Kasumi-1 (cell line): ENCODE measurements at regions not wholly inside any gene's neighbourhood (a gene's known extent, or its start where the extent isn't known, plus 50 kb on each side); places are given as distances from the start of the nearest gene placed in this dataset.

Experiments
- DNase-seq, 2 experiments: peaks; one replicate each; lab custom pipeline; 2025; lab: John Stamatoyannopoulos, UW

DNA sequence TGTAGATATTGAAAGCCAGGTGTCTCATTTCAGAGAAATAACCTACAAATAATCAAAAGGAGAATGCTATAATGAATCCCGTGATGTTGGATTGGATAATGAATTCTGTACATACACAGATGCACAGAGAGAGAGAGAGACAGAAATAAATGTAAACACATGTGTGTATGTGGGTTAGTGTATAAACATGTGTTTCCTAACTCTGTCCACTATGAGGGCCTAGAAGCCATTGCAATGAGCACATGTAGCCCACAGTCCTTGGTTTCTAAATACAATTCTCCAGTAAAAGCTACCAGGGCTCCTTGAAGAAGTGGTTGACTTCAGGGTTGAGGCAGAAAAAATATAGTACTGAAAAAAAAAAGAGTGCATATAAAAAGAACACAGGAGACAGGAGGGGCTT, 109.5 kb downstream of the INHBB start:
- no peak for DNase-seq

DNA sequence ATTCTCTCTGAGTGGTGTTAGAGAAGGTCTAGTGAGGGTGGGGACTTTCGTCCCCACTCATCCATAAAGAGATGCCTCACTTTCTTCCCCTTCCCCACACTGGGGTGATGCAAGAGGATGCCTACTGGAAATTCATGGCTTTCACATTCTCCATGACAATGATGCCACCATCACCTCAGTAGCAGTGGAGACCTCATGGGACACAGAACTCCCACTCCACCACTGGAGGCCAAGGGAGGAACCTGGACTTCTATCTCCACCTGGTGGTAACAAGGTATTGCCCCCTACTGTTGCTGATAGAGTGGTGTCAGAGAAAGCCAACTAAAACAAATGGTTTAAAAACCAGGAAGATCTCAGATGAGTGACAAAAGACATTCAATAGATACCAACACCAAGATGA, 110.9 kb downstream of the INHBB start:
- DNase-seq: no peak

DNA sequence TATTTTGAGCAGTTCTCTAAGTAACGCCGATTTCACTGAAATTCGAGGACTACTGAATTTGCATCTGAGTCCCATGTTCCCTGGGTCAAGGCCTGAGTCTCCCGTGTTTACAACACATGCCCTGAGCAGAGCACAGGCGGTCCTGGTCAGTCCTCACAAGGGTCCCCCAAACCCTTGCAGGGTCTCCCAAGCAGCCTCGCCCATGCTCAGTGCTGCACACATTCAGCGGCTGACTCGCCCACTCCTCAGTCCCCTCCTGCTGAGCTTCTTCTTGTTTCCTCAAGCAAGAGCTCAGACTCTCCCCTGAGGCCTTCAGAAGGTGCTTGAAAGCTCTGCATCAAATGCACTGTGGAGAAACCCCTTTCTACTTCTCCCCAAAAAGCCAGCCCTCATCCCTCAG, 114.6 kb downstream of the INHBB start:
- no peak for DNase-seq

DNA sequence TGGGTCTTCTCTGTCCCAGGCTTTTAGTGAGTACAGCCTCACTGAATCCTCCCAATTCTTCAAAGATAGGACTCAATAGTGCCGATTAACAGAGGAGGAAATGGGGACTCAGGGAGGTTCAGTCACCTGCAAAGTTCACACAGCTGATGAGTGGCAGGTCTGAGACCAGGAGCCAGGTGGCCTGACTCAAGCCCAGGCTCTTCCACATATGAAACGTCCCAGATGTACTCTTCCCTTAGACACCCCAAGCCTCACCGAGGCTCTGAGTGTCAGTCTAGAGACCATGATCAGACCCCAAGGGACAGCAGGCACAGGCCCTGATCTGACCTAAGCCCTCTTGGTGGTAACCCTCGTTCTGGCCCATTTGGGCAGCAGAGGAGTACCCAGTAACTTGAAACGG, 115.2 kb downstream of the INHBB start:
- no peak for DNase-seq

DNA sequence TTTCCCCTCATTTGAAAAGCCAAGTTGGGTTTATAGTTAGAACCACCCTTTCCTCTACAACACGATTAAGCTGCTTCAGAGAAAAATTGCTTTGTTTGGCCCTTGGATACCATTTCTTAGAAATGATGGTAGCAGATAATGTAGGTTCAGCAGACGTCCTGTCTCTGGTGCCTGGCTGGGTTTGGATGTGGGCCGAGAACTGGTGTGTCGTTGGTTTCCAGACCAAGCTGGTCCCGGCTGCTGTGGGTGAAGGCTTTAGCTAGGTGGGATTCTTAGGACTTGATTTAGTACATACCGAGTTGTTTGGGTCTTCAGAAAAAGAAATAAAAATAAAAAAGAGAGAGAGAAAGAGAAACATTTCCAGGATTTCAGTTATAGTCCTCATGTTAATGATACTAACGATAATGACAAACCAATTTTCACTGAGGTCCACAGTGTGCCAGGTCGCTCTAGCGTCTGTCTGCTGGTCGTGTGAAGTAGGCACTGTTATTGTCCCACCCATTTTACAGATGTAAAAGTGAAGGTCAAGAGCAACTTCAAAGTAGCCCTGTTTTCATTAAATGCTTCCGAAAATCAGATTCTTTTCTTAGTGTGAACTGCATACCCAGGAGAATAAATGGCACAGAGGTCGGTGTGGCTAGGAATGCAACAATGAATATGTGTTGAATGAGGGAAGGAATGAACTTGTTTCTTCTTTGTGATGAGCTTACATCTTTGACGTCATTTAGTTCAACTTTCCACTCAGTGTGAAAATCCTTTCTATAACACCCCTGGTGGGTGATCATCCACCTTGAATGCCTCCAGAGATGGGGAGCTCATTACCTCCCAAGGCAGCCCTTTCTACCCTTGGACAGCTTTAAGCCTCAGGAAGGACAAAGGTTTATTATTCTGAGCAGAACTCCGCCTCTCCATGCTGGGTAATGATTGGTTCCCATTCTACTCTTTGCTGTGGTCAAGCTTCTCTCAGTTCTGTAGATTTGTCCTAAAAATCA, 115.9 kb downstream of the INHBB start:
- no peak for DNase-seq

DNA sequence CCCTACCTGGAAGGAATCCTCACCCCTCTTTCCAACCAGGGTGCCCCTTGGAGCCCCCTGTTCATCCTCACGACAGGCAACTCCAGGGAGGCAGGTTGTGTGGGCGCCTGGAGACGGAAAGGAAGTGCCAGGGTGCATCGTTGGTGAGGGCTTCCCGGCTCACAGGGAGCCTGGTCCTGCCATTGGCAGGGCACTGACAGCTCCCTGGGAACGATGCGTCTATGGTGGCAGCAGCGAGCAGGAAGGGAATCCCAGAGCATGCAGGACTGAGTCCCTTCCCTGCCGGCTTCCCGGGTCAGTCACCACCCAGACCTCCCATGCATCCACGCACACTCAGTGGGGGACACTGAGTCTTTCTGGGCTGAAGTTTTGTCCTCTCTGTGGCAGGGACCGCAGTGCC, 117.6 kb downstream of the INHBB start:
- no peak for DNase-seq

DNA sequence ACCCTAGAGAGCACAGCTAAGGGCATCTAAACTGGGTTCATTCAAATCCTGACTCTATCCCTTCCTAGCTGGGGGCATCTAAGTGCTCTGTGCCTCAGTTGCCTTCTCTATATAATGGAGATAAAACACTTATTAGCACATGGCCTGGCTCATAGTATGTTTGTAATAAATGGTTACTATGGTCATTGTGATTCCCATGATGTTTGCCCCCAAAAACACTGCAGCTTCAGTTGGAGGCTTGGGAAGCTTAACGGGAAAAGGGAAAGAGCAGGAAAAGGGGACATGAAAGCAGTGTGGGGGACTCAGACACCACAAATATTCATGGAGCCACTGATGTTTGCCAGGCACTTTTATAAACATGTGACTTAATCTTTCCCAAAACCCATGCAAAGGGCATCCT, 118.1 kb downstream of the INHBB start:
- no peak for DNase-seq

DNA sequence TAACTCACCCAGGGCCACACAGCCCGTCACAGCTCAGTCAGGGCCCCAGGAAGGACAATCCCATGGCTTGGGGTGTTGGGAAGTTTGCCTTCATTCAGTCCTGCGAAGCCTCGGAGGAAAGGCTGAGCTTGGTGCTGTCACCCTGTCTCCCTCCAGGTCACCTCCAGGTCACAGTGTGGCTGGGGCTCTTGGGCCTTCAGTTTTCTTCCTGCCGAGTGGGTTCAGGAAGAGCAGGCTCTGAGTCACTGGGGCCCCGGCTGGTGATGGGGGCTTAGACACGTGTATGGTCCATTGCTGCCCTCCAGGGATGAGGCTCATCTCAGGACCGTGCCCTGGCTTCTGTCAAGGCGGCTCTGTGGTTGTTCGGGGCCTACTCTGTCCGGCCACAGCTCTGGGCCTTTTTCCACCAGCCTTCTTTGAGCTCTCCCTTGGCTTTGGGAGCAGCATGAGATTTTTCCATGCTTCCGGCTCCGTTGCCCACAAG, 118.6 kb downstream of the INHBB start:
- DNase-seq: no peak

DNA sequence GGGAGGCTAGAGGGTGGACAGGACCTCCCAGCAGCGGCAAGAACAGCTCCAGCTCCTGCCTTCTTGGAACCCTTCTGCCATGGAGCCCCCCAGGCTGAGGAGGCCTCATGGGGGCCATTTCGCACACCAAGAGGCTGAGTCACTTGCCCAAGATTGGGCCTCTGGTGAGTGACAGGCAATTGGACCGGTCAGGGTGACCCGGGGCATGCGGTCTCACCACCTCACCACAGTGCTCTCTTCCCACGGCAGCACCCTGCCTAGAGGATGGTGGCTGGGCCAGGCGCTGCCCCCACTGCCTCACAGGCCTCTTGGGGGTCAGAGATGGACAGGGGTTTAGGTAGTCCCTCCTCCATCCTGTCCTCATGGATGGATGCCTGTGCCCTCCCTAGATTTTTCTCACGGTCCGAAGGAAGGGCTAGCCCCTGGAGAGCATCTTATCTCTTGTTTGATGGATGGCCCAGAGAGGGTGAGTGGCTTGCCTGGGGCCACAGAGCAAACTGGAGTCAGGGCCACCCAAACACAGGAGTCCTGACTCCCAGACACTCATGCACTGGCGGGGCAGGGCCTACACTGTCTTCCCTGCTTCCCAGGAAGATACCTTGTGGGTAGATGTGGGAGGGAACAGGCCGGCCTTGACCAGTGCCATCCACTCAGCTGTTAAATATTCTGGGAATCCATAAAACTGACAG, 119.2 kb downstream of the INHBB start:
- no peak for DNase-seq

DNA sequence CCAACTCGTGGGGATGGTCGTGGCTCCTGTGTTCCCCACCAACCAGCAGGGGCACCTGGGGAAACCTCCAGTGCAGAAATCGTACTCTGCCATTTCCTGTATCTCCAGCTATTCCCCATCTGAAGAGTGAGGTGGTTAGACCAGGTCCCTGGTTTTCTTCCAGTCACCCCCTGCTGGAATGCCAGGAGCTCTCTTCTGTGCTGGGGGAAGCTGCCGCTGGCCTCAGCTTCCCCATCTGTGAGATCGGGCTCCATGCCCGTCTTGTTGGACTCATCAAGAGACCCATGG, 119.7 kb downstream of the INHBB start:
- DNase-seq: no peak

DNA sequence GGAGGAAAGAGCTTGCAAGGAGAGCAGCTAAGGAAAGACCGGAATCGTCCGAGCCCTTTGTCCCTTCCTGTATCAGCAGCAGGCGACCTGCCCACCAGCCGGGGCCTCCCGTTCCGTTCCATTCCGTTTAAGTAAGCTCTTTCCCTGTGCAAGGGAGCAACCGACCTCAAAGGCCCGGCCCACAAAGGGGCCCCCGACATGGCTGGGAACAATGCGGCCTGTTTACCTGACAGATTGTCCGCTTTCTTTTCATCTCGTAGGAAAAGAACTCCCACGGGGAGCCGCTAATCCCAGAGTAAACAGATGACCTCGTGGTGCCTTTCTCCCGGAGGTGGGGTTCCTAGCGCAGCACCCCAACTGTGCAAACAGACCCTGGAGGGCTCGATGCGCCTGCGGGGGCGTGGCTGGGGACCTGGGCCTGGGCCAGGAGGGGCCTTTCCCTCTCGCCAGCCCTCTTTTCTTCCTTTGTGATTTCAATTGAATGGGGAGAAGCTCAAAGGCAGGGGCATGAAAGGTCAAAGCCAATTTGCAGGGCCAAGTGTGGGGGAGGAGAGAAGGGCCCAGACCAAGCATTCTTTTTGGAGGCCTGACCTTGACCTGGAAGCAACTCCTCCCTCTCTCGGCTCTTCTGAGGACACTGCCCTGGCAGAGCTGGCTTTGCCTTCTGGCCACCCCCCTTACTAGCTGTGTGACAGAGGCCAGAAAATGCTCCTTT, 120.2 kb downstream of the INHBB start:
- no peak for DNase-seq

DNA sequence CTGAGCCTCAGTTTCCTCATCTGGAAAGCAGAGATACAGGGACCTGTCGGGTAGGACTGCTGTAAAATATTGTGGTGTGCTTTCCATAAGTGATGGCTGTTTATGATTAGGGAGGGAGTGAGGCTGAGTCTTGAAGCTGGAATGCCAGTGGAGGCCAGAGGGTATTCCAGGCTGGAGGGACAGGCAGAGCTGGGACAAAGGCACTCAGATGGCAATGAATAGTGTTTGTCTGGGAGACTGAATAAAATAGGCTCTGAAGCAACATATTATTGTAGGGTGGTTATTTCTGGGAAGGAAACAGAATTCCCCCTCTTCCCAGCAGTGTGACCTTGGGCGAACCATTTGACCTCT, 120.7 kb downstream of the INHBB start:
- no peak for DNase-seq

DNA sequence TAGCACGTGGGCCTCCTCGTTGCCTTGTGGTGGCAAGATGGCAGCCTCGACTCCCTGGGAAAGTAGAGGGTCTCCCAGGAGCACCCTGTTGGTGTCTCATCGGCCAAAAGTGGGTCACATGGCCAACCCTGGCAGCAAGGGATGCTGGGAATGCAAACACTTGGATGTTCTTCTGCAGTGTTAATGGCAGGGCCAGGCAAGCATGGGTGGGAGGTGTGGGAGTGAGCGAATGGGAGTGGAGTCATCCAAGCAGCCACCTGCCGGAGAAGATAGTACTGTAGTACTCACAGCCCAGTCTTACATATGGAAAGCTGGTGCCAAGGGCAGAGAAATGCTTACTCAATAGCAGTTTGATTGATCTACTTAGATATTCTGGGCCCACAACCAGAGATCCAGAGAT, 122.2 kb downstream of the INHBB start:
- no peak for DNase-seq

DNA sequence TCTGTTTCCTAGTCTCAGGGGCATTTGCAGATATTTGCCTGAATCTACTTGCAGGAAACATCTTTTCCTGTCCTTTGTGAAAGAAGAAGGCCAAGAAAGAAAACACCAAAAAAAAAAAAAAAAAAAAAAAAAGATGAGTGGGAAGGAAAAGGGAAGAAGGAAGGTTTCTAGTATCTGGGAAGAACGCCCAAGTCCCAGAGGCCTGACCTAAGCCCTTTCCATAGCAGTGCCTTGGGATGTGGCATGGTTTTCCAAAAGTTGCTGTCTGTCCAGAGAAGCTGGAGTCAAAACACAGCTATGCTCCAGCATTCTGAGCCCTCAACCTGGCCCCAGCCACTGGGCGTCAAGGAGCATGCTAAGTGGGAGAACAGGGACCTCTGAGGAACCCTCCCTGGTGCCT, 123.5 kb downstream of the INHBB start:
- no peak for DNase-seq

DNA sequence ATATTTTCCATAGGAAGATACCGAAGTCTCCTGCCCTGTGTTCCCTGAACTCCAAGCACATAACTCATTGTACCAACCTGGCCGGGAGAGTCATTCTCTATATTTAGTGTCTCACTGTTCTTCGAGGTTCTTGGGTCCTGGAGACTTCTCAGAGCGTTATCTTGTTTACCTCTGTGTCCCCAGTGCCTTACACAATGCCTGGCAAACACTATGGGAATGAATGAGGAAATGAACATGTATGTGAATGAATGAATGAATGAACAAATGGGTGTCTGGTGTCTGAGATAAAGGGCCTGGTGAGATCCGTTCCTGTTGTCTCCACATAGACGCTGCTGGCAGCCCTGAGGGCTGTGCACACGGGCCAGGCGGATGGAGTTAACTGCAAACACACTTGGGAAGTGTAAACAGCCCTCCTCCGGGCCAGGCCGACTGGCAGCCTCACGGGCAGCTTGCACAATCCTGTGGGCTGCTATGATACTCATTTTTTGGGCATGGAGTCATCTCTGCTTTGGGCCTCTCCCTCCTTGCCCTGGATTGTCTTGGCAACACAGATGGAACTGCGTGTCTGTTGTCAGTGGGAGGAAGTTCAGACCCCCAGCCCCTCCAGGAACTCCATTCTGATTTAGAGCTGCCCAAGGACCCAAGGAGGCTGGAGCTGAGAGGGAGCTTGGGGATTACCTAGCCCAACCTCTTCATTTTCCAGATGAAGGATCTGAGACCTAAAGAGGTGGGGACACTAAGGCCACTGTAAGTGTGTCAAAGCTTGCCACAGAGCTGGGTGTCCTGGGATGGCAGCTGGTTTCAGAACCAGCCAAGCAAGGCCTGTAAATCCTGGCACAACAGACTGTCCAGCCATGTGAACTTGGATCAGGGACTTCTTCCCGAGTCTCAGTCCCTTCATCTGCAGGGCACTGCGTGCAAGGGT, 124.4 kb downstream of the INHBB start:
- peak in 1 of 2 experiments; percentile 2 for DNase-seq

DNA sequence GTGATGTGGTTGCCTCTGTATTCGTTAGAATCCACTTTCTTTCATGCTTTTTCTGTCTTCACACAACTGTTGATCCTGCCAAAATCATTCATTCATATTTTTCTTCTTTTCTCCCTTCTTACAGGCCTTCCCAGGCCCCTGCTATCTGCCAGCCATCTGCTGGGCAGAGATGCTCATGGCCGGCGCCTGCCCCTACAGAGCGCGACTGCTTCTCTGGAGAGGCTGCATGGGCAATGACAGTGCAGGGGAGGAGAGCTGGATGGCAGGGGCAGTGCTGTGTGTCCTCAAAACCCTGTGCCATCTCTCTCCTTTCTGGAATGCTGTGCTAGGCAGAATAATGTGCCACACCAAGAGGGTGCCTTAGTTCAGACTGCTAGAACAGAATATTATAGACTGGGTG, 125.2 kb downstream of the INHBB start:
- DNase-seq: no peak

DNA sequence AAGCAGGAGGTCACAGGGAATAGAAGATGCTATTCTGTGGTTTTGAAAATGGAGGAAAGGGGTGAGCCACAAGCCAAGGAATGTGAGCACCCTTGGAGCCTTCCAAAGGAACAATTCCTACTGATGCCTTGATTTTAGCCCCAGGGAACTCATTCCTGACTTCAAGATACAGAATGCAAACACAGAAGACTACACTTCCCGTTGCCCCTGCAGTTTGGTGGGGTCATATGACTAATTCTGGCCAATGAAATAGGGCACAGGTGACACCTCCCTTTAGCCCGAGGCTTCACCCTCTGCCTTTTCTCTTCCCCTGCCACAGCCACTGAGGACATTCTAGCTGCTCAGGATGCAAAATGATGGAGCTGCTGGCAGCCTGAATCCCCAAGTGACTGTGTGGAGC, 126.1 kb downstream of the INHBB start:
- DNase-seq: no peak

DNA sequence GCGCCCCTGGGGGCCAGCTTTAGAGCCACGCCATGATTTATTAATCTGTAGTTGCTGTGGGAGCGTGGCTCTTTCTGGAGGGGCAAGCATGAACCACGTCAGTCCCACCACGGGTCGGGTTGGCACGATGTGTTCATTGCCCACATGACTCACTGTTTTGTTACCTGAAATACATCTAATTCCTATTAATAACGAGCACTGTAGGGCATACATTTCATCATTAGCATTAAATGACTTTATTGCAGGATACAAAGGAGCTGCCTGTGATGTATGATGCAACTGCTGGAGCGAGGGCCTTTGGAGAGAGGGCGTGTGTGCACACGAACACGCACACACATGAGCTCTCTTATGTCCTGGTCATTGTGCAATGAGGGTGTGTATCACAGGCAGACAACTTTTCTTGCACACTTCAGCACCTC, 127.0 kb downstream of the INHBB start:
- no peak for DNase-seq

DNA sequence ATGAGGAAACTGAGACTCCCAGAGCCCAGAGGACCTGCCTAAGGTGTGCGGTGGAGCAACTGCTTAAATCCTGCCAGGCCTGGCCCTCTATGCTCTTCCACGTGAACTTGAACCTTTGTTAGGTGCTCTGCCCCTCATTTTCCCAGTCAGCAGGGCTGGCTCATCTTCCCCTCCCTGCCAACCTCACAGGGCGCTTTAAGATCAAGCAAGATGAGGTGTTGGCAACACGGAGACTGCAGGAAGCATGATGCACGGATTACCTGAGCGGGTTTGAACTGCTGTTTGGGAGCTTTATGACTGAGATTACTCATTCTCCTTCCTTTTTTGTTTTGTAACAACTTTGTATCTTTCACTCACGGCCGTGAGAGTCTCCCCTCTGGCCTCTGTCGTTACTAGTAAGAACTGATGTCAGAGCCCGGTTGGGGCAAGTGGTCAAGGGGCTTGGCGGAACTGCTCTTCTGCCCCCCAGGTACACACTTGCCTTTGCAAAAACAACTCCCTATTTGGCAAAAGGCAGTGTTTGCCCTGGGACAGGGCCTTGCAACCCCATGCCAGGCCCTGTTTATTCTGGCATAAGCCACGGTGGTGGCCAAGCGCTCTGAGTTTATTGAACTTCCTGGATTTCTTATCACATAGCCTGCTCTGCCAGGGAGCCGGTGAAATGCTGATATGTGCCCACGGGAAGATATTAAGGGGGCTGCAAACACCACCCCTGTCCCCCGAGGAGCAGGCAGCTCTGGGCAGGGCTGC, 127.8 kb downstream of the INHBB start:
- DNase-seq: no peak

DNA sequence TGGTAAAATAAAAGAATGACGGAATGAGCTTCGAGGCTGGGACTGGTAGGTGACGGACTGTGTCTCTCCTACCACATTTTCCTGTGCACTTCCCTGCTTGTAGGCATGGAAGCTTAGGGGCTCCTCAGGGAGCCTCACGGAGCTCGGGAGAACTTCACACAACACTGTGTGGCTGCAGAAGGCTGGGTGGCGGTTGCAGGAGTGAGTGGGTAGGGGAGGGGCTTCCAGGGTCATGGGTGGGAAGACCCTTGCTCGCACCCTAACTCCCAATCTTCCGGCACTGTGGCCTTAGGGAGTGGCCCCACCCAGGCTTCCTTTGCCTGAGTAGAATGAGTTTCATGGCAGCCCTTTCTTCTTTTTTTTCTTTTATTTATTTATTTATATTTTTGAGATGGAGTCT, 128.6 kb downstream of the INHBB start:
- no peak for DNase-seq

DNA sequence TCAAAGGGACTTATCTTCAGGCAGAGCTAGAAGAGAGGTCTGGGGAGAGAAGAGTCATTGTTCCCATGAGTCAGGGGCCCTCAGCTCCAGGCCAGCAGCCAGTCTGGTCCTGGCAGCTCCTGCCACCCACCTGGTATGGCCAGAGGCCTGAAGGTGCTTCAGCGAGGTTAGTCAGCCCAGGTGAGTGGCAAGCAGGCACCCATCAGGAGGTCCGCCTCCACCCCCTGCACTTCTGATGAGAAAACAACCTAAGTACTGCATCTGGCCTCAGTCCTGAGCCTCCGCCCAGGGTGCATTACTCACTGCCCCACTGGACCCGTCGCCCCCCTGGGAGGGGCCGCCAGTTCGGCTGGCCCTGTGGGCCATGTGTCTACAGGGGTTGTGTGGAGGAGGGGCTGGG, 130.2 kb downstream of the INHBB start:
- no peak for DNase-seq
